ENCODE measurements at regions not wholly inside any gene's neighbourhood (a gene's known extent, or its start where the extent isn't known, plus 50 kb on each side); places are given as distances from the start of the nearest gene placed in this dataset.

- intact Hi-C loops (cut with DNase I): no loop called here
- no peak for DNase-seq
- no peak for TF ChIP-seq CTCF (IDR thresholded peaks at IDR 0.05)
These were observed 585.3 kb downstream of the EBF1 start for GRCh38 chr5:158514319-158514985.

GRCh38 chr5:158513490-158514318 is 586.0 kb downstream of the EBF1 start:
- Histone ChIP-seq H3K4me3 (no peak overlapping the region), H3K9ac (ENCODE audit: low read depth in 2 of 2, low read length in 2 of 2) (no peak overlapping the region), H3K9me3 (no peaks in the 10 kb centered on the region), H3K36me3 (no peaks in the 10 kb centered on the region), H3K4me1 (no peaks in the 10 kb centered on the region), H3K27me3 (no peaks in the 10 kb centered on the region), H3K27ac (no peak overlapping the region)
- TF ChIP-seq CTCF (IDR thresholded peaks at IDR 0.05): no peak
- no peak for DNase-seq
- intact Hi-C loops (cut with DNase I): no loop called here

More at GRCh38 chr5:158514319-158514985, 585.3 kb downstream of the EBF1 start:
- Histone ChIP-seq H3K9me3 (no peaks in the 10 kb centered on the region), H3K27ac (no peak overlapping the region), H3K4me3 (no peak overlapping the region), H3K27me3 (no peaks in the 10 kb centered on the region), H3K9ac (ENCODE audit: low read depth in 2 of 2, low read length in 2 of 2) (no peak overlapping the region), H3K36me3 (no peaks in the 10 kb centered on the region), H3K4me1 (no peaks in the 10 kb centered on the region)

- no peak for TF ChIP-seq CTCF (IDR thresholded peaks at IDR 0.05)
- H3K9me3 ChIP-seq: no peaks in the 10 kb centered on the region
- no peak overlapping the region for H3K27ac ChIP-seq
- H3K4me1 ChIP-seq: no peaks in the 10 kb centered on the region
- no peak for DNase-seq
- H3K36me3 ChIP-seq: no peaks in the 10 kb centered on the region
- H3K9ac ChIP-seq (ENCODE audit: low read depth in 2 of 2, low read length in 2 of 2): no peak overlapping the region
- no peaks in the 10 kb centered on the region for H3K27me3 ChIP-seq
- H3K4me3 ChIP-seq: no peak overlapping the region
- intact Hi-C loops (cut with DNase I): no loop called here
These were observed 588.3 kb downstream of the EBF1 start for GRCh38 chr5:158511454-158511853.

GRCh38 chr5:158510479-158510878 is 589.2 kb downstream of the EBF1 start:
- Histone ChIP-seq H3K9me3 (no peaks in the 10 kb centered on the region), H3K27me3 (no peaks in the 10 kb centered on the region), H3K36me3 (no peaks in the 10 kb centered on the region), H3K4me3 (no peak overlapping the region), H3K27ac (no peak overlapping the region), H3K9ac (ENCODE audit: low read depth in 2 of 2, low read length in 2 of 2) (no peak overlapping the region), H3K4me1 (no peaks in the 10 kb centered on the region)
- no peak for TF ChIP-seq CTCF (IDR thresholded peaks at IDR 0.05)
- no peak for DNase-seq
- intact Hi-C loops (cut with DNase I): no loop called here

GRCh38 chr5:158506648-158507047 is 593.1 kb downstream of the EBF1 start:
- intact Hi-C loops (cut with DNase I): no loop called here
- Histone ChIP-seq H3K36me3 (no peaks in the 10 kb centered on the region), H3K4me1 (no peaks in the 10 kb centered on the region), H3K27ac (no peak overlapping the region), H3K27me3 (no peaks in the 10 kb centered on the region), H3K4me3 (no peak overlapping the region), H3K9ac (ENCODE audit: low read depth in 2 of 2, low read length in 2 of 2) (no peak overlapping the region), H3K9me3 (no peaks in the 10 kb centered on the region)
- DNase-seq: no peak
- TF ChIP-seq CTCF (IDR thresholded peaks at IDR 0.05): no peak

All from colonic mucosa (tissue), 4 donors.